HEK293 (cell line): ENCODE measurements at regions not wholly inside any gene's neighbourhood (a gene's known extent, or its start where the extent isn't known, plus 50 kb on each side); places are given as distances from the start of the nearest gene placed in this dataset.

Source experiments
- CTCF ChIA-PET: fragments of 350-600 bp; formaldehyde crosslinking; extraction: SDS; loops from one replicate; lab custom pipeline; 2021; ENCODE audit warnings: antibody characterized with exemption; lab: Yijun Ruan, JAX
- POLR2A ChIA-PET: fragments of 300-600 bp; formaldehyde crosslinking; extraction: SDS; loops from one replicate; lab custom pipeline; 2020; ENCODE audit warnings: antibody characterized with exemption, inconsistent platforms; lab: Yijun Ruan, JAX
- H3K27ac ChIP-seq: fragments of 200-500 bp; sonication (Bioruptor generic); 2 replicates; pipeline ENCODE4 v1.5.1; 2014; ENCODE audit warnings: low read depth, low read length, control low read depth, inconsistent platforms; ENCODE audit errors: extremely low read depth
- H3K36me3 ChIP-seq, 2 experiments: fragments of 200-500 bp in 1 of 2; sonication (Bioruptor generic) in 1 of 2; 1 replicate in 1 of 2; 2 replicates in 1 of 2; pipeline ENCODE4 v1.5.1; 2014 to 2017; ENCODE audit warnings: inconsistent platforms in 2 of 2, low read length in 2 of 2; ENCODE audit not compliant: control insufficient read depth in 2 of 2, insufficient read depth in 1 of 2
- H3K4me1 ChIP-seq: fragments of 200-500 bp; sonication (Bioruptor generic); 2 replicates; pipeline ENCODE4 v1.5.1; 2014; ENCODE audit warnings: mild to moderate bottlenecking, low read length, inconsistent platforms; ENCODE audit not compliant: control insufficient read depth, insufficient read depth
- H3K4me3 ChIP-seq: 2 replicates; pipeline ENCODE4 v1.5.1; 2011; ENCODE audit warnings: low read depth, mild to moderate bottlenecking, control low read depth, low read length, moderate library complexity
- H3K9me3 ChIP-seq: fragments of 200-500 bp; sonication (Bioruptor generic); 2 replicates; pipeline ENCODE4 v1.5.1; 2014; ENCODE audit warnings: low read depth, low read length, inconsistent platforms; ENCODE audit not compliant: control insufficient read depth, insufficient read depth
- AEBP2 ChIP-seq: fragments of 450-650 bp; formaldehyde crosslinking; IDR thresholded peaks from 2 replicates; pipeline ENCODE4 v1.5.1; 2016; ENCODE audit warnings: missing biosample characterization, missing genetic modification characterization, borderline replicate concordance
- ATF2 ChIP-seq: fragments of 450-650 bp; formaldehyde crosslinking; IDR thresholded peaks from 2 replicates; pipeline ENCODE4 v1.5.1; 2016; ENCODE audit warnings: missing biosample characterization, missing genetic modification characterization, low read depth
- CTCF ChIP-seq: fragments of 450-650 bp; formaldehyde crosslinking; IDR thresholded peaks from 2 replicates; pipeline ENCODE4 v1.5.1; 2016; ENCODE audit warnings: missing biosample characterization, missing genetic modification characterization
- FEZF1 ChIP-seq: fragments of 450-650 bp; formaldehyde crosslinking; IDR thresholded peaks from 2 replicates; pipeline ENCODE4 v1.5.1; 2016; ENCODE audit warnings: missing biosample characterization, missing genetic modification characterization
- IKZF3 ChIP-seq: fragments of 450-650 bp; IDR thresholded peaks from 2 replicates; pipeline ENCODE4 v1.5.0; 2018; ENCODE audit warnings: missing biosample characterization, mild to moderate bottlenecking, missing genetic modification characterization, moderate library complexity
- INSM2 ChIP-seq: fragments of 450-650 bp; formaldehyde crosslinking; IDR thresholded peaks from 2 replicates; pipeline ENCODE4 v1.5.1; 2016; ENCODE audit warnings: missing biosample characterization, missing genetic modification characterization
- MZF1 ChIP-seq: fragments of 450-650 bp; formaldehyde crosslinking; IDR thresholded peaks from 2 replicates; pipeline ENCODE4 v1.5.1; 2017; ENCODE audit warnings: missing biosample characterization, missing genetic modification characterization, borderline replicate concordance
- SP3 ChIP-seq: fragments of 450-650 bp; formaldehyde crosslinking; IDR thresholded peaks from 2 replicates; pipeline ENCODE4 v1.5.1; 2016; ENCODE audit warnings: missing biosample characterization, missing genetic modification characterization
- ZFP37 ChIP-seq: fragments of 450-650 bp; formaldehyde crosslinking; IDR thresholded peaks from 2 replicates; pipeline ENCODE4 v1.5.1; 2016; ENCODE audit warnings: missing biosample characterization, missing genetic modification characterization
- ZFP69B ChIP-seq: fragments of 450-650 bp; formaldehyde crosslinking; IDR thresholded peaks from 2 replicates; pipeline ENCODE4 v1.5.1; 2016; ENCODE audit warnings: missing biosample characterization, missing genetic modification characterization
- ZNF155 ChIP-seq: fragments of 450-650 bp; formaldehyde crosslinking; IDR thresholded peaks from 2 replicates; pipeline ENCODE4 v1.5.1; 2016; ENCODE audit warnings: missing biosample characterization, missing genetic modification characterization
- ZNF184 ChIP-seq: fragments of 450-650 bp; IDR thresholded peaks from 2 replicates; pipeline ENCODE4 v1.5.1; 2018; ENCODE audit warnings: missing biosample characterization, mild to moderate bottlenecking, missing genetic modification characterization
- ZNF280D ChIP-seq: fragments of 450-650 bp; formaldehyde crosslinking; IDR thresholded peaks from 2 replicates; pipeline ENCODE4 v1.5.1; 2016; ENCODE audit warnings: missing biosample characterization, missing genetic modification characterization
- ZNF311 ChIP-seq: fragments of 450-650 bp; formaldehyde crosslinking; IDR thresholded peaks from 2 replicates; pipeline ENCODE4 v1.5.1; 2017; ENCODE audit warnings: missing biosample characterization, missing genetic modification characterization, borderline replicate concordance
- ZNF48 ChIP-seq: fragments of 450-650 bp; formaldehyde crosslinking; IDR thresholded peaks from 2 replicates; pipeline ENCODE4 v1.5.1; 2016; ENCODE audit warnings: missing biosample characterization, missing genetic modification characterization
- ZNF692 ChIP-seq: fragments of 450-650 bp; formaldehyde crosslinking; IDR thresholded peaks from 2 replicates; pipeline ENCODE4 v1.5.1; 2016; ENCODE audit warnings: missing biosample characterization, missing genetic modification characterization

GRCh38 chr2:223176970-223177369 lies 125.0 kb downstream of the KCNE4 start:
- H3K27ac ChIP-seq = no peak overlapping the region
- CTCF ChIA-PET = no interaction called here
- TF ChIP-seq SP3 (tag by site-specific recombination) (no peak), CTCF (tag by site-specific recombination) (no peak), AEBP2 (no peak), ZFP69B (tag by site-specific recombination) (no peak), ZNF155 (no peak), ZNF311 (tag by site-specific recombination) (no peak), ZNF48 (tag by site-specific recombination) (no peak), ATF2 (tag by site-specific recombination) (no peak), ZFP37 (tag by site-specific recombination) (no peak), INSM2 (tag by site-specific recombination) (no peak), IKZF3 (tag by site-specific recombination) (no peak), ZNF184 (tag by site-specific recombination) (no peak), ZNF692 (tag by site-specific recombination) (no peak), ZNF280D (tag by site-specific recombination) (no peak), FEZF1 (no peak), MZF1 (tag by site-specific recombination) (no peak)
- POLR2A ChIA-PET = no interaction called here
- no peaks in the 10 kb centered on the region for H3K9me3 ChIP-seq
- H3K4me3 ChIP-seq = no peak overlapping the region
- H3K36me3 ChIP-seq = no peaks in the 10 kb centered on the region
- no peaks in the 10 kb centered on the region for H3K4me1 ChIP-seq
